Osteocyte (in vitro differentiated cells): ENCODE measurements at regions not wholly inside any gene's neighbourhood (a gene's known extent, or its start where the extent isn't known, plus 50 kb on each side); places are given as distances from the start of the nearest gene placed in this dataset.
"Not testable (repeated sequence)": the region's sequence is repeated elsewhere in the genome, so short reads cannot be mapped to it uniquely, and the experiment has no call there.

ENCODE experiments used
- DNase-seq: peaks from one replicate; pipeline ENCODE4 v3.0.0; 2021; ENCODE audit warnings: mixed read lengths; ENCODE audit not compliant: unreplicated experiment; ENCODE audit errors: extremely low spot score
- H3K27ac Mint-ChIP-seq: one replicate; pipeline ENCODE4 v1.8.0; 2021; ENCODE audit warnings: mild to moderate bottlenecking, mixed read lengths; ENCODE audit not compliant: unreplicated experiment
- H3K27me3 Mint-ChIP-seq: one replicate; pipeline ENCODE4 v1.8.0; 2021; ENCODE audit warnings: mixed read lengths; ENCODE audit not compliant: unreplicated experiment
- H3K36me3 Mint-ChIP-seq: one replicate; pipeline ENCODE4 v1.8.0; 2021; ENCODE audit warnings: mixed read lengths; ENCODE audit not compliant: unreplicated experiment
- H3K4me1 Mint-ChIP-seq: one replicate; pipeline ENCODE4 v1.8.0; 2021; ENCODE audit warnings: mixed read lengths; ENCODE audit not compliant: unreplicated experiment
- H3K4me3 Mint-ChIP-seq: one replicate; pipeline ENCODE4 v1.8.0; 2021; ENCODE audit warnings: mild to moderate bottlenecking, moderate library complexity, mixed read lengths; ENCODE audit not compliant: unreplicated experiment
- H3K9me3 Mint-ChIP-seq: one replicate; pipeline ENCODE4 v1.8.0; 2021; ENCODE audit warnings: mixed read lengths; ENCODE audit not compliant: unreplicated experiment
- TF ChIP-seq, protein P1 (sequence below): fragments of 200-600 bp; sonication (generic); IDR thresholded peaks from 2 replicates; pipeline ENCODE4 v1.5.0; 2021; ENCODE audit warnings: antibody characterized with exemption, mild to moderate bottlenecking, moderate library complexity

DNA sequence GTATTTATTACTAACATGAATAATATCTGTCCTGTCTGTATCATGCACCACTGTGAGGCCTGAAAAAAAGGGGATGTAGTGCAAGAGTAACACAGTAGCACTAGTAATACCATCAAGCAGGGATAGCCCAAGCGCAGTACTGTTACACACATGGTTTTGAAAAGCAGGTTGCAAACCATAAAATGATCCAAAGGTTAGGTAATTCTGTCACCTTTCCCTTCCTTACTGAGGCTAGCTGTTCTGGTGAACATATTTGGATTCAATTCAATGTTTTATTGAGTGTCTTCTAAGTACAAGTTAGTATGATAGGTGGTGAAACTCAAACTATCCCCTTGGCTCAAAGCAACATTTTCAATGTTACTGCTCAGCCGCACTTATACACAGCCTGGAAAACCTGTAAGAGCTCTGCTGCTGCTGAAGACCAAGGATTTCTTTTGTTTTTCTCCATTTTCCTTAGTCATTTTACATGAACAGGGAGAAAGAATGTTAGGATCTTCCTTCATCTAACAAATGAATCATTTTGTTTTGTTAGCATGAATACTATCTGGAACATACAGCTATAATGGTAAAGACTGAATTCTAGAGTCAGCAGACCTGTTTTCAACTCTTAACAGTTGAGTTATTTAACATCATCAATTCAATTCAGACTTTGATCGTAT, 102.5 kb upstream of the ITPRID2 start:
- no peaks in the 10 kb centered on the region for H3K27me3 Mint-ChIP-seq
- peaks cover 53% of the 10 kb centered on the region for H3K4me1 Mint-ChIP-seq
- H3K4me3 Mint-ChIP-seq = no peak overlapping the region
- peaks cover 7% of the 10 kb centered on the region for H3K9me3 Mint-ChIP-seq
- TF ChIP-seq, protein P1, sequence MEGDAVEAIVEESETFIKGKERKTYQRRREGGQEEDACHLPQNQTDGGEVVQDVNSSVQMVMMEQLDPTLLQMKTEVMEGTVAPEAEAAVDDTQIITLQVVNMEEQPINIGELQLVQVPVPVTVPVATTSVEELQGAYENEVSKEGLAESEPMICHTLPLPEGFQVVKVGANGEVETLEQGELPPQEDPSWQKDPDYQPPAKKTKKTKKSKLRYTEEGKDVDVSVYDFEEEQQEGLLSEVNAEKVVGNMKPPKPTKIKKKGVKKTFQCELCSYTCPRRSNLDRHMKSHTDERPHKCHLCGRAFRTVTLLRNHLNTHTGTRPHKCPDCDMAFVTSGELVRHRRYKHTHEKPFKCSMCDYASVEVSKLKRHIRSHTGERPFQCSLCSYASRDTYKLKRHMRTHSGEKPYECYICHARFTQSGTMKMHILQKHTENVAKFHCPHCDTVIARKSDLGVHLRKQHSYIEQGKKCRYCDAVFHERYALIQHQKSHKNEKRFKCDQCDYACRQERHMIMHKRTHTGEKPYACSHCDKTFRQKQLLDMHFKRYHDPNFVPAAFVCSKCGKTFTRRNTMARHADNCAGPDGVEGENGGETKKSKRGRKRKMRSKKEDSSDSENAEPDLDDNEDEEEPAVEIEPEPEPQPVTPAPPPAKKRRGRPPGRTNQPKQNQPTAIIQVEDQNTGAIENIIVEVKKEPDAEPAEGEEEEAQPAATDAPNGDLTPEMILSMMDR = no peak
- peaks cover 2% of the 10 kb centered on the region for H3K36me3 Mint-ChIP-seq
- DNase-seq = no peak
- peak overlapping the region; percentile 51 for H3K27ac Mint-ChIP-seq

DNA sequence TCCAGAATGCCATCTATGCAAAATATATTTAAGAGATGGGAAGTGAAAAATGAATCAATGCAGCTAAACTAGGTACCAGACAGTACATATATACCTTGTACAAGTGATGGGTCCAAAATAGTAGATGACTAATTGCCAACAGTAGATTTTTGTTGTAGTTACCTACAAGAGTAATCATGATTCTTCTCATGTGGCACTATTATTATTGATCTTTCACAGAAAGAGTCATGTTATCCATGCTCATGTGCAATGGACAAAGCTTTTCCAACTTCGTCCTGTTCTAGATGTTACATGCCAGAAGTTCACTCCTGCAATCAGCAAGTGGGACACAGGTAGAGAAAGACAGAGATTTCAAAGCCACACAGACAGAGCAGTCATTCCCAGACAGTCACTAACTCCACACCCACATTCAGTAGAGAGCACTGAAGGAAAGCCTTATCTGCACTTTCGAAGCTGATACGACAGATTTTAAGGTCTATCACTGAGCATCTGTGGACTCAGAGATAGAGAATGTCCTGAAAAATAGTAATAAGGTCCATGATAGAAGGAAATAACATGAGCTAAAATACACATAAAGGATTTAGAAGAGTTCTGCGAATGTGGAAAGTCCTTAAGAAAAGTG, 101.6 kb upstream of the ITPRID2 start:
- Mint-ChIP-seq H3K27ac (no peak overlapping the region), H3K36me3 (peaks cover 2% of the 10 kb centered on the region), H3K9me3 (peaks cover 7% of the 10 kb centered on the region), H3K27me3 (no peaks in the 10 kb centered on the region), H3K4me1 (peaks cover 44% of the 10 kb centered on the region), H3K4me3 (no peak overlapping the region)
- TF ChIP-seq, protein P1 = no peak
- no peak for DNase-seq

DNA sequence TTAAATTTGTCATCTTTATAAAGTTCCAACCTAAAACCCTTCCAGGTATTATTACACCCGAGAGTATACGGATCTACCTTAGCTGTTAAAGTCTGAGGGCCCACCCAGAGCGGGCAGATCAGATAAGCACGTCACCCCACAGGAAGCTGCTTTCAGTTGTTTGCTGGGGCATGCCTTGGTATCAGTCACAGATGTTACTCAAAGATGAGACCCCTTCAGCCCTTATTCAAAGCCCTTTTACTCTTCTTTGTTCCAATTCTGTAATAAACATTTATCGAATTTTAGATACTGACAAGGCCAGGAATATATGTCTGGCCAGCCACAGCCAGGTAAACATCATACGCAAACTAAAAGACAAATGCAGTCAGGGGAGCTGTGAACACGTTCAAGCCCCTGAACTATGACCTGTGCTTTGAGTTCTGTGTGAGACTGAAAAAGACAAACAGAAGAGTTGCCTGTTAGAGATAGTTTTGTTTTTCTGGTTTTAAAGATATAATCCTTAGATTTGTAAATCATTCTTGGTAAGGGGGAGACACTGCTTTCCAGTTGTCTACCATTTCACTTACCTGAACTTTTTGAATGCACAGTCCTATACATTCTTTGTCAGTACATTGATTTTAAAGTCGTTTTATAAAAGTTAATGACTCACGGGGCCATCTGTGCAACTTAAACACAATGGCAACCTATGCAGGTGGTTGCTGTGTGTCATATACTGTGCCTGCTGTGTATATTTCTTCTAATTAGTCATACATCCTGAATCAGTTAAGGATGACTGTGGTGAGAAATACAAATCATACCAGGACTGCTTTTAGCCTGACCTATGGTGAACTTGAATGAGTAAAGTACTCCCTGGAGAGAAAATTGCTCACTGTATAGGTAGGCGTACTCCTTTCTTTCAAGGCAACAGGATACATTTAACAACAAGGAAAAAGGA, 100.5 kb upstream of the ITPRID2 start:
- peaks cover 34% of the 10 kb centered on the region for H3K4me1 Mint-ChIP-seq
- no peaks in the 10 kb centered on the region for H3K27me3 Mint-ChIP-seq
- no peak for DNase-seq
- TF ChIP-seq, protein P1 = no peak
- no peak overlapping the region for H3K4me3 Mint-ChIP-seq
- H3K36me3 Mint-ChIP-seq = peaks cover 2% of the 10 kb centered on the region
- H3K27ac Mint-ChIP-seq = peak overlapping the region; percentile 66
- peaks cover 7% of the 10 kb centered on the region for H3K9me3 Mint-ChIP-seq

DNA sequence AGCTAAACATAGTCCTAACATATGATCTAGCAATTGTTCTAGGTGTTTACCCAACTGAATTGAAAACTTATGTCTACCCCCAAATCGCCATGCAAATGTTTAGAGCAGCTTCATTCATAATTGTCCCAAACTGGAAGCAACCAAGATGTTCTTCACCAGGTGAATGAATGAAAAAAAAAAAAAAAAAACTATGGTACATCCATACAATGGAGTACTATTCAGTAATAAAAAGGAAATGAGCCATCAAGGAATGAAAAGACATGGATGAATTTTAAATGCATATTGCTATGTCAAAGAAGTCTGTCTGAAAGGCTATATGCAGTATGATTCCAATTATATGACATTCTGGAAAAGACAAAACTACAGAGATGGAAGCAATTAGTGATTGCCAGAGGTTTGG, 98.6 kb upstream of the ITPRID2 start:
- H3K27ac Mint-ChIP-seq = no peak overlapping the region
- DNase-seq = no peak
- no peaks in the 10 kb centered on the region for H3K27me3 Mint-ChIP-seq
- H3K4me3 Mint-ChIP-seq = no peak overlapping the region
- peaks cover 2% of the 10 kb centered on the region for H3K36me3 Mint-ChIP-seq
- TF ChIP-seq, protein P1 = no peak
- peaks cover 32% of the 10 kb centered on the region for H3K4me1 Mint-ChIP-seq
- peaks cover 7% of the 10 kb centered on the region for H3K9me3 Mint-ChIP-seq

DNA sequence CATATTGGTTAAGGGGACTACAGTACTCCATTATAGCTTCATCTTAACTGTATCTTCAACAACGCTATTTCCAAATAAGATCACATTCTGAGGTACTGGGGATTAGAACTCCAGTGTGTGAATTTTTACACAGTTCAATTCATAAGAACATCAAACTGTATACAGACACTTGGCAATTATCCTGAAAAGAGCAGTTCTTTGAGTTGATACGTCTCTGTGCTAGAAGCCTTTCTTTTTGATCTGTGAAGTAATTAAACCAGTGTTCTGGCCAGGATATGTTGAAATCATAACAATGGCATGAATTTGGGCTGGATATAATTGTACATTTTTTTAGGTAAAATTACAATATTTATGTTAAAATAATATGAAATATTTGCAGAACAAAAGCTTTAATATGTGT, 93.5 kb upstream of the ITPRID2 start:
- TF ChIP-seq, protein P1 = no peak
- peaks cover 20% of the 10 kb centered on the region for H3K9me3 Mint-ChIP-seq
- no peaks in the 10 kb centered on the region for H3K4me1 Mint-ChIP-seq
- peaks cover 4% of the 10 kb centered on the region for H3K36me3 Mint-ChIP-seq
- no peak overlapping the region for H3K4me3 Mint-ChIP-seq
- no peaks in the 10 kb centered on the region for H3K27me3 Mint-ChIP-seq
- H3K27ac Mint-ChIP-seq = no peak overlapping the region
- DNase-seq = no peak

DNA sequence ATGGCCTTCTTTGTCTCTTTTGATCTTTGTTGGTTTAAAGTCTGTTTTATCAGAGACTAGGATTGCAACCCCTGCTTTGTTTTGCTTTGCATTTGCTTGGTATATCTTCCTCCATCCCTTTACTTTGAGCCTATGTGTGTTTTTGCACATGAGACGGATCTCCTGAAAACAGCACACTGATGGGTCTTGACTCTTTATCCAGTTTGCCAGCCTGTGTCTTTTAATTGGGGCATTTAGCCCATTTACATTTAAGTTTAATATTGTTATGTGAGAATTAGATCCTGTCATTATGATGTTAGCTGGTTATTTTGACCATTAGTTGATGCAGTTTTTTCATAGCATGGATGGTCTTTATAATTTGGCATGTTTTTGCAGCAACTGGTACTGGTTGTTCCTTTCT, 89.2 kb upstream of the ITPRID2 start:
- H3K27ac Mint-ChIP-seq, DNase-seq, H3K36me3 Mint-ChIP-seq, H3K4me3 Mint-ChIP-seq, H3K27me3 Mint-ChIP-seq: not testable (repeated sequence)
- Mint-ChIP-seq H3K4me1 (peaks cover 15% of the 10 kb centered on the region), H3K9me3 (peaks cover 16% of the 10 kb centered on the region)
